PFSK-1 (cell line): ENCODE measurements at regions not wholly inside any gene's neighbourhood (a gene's known extent, or its start where the extent isn't known, plus 50 kb on each side); places are given as distances from the start of the nearest gene placed in this dataset.

Experiments
- POLR2AphosphoS5 ChIP-seq: IDR thresholded peaks from 2 replicates; pipeline ENCODE4 v1.6.1; 2012; ENCODE audit warnings: low read depth, mild to moderate bottlenecking, control low read depth, low read length, moderate library complexity
- SIN3A ChIP-seq: IDR thresholded peaks from 2 replicates; pipeline ENCODE4 v1.6.1; 2012; ENCODE audit warnings: mild to moderate bottlenecking, low read length, moderate library complexity, borderline replicate concordance; ENCODE audit not compliant: insufficient read depth

GRCh38 chr12:28121899-28122655 lies 68.2 kb upstream of the CCDC91 start:
- TF ChIP-seq POLR2AphosphoS5 (no peak), SIN3A (no peak)
